ENCODE measurements at regions not wholly inside any gene's neighbourhood (a gene's known extent, or its start where the extent isn't known, plus 50 kb on each side); places are given as distances from the start of the nearest gene placed in this dataset.

- intact Hi-C loops (cut with DNase I) = no loop called here
- no peak for DNase-seq (ENCODE audit: low spot score)
Observed at GRCh38 chr2:150045601-150046000, 441.9 kb downstream of the RND3 start.

GRCh38 chr2:150043172-150043500 is 444.3 kb downstream of the RND3 start:
- no peak for DNase-seq (ENCODE audit: low spot score)
- intact Hi-C loops (cut with DNase I) = no loop called here

GRCh38 chr2:150042500-150043171 is 444.8 kb downstream of the RND3 start:
- intact Hi-C loops (cut with DNase I) = no loop called here
- no peak for DNase-seq (ENCODE audit: low spot score)

- intact Hi-C loops (cut with DNase I) = no loop called here
Observed at GRCh38 chr2:150041722-150042425, 445.6 kb downstream of the RND3 start.

GRCh38 chr2:150036622-150037021 is 449.0 kb upstream of the MMADHC start:
- intact Hi-C loops (cut with DNase I) = no loop called here
- DNase-seq (ENCODE audit: low spot score) = no peak

More at GRCh38 chr2:150041722-150042425, 445.6 kb downstream of the RND3 start:
- DNase-seq (ENCODE audit: low spot score) = no peak

- intact Hi-C loops (cut with DNase I) = no loop called here
- no peak for DNase-seq (ENCODE audit: low spot score)
Observed at GRCh38 chr2:150034665-150035064, 447.1 kb upstream of the MMADHC start.

- no peak for DNase-seq (ENCODE audit: low spot score)
- intact Hi-C loops (cut with DNase I) = no loop called here
Observed at GRCh38 chr2:150030436-150031190, 443.0 kb upstream of the MMADHC start.

GRCh38 chr2:150028322-150028721 is 440.7 kb upstream of the MMADHC start:
- no peak for DNase-seq (ENCODE audit: low spot score)
- intact Hi-C loops (cut with DNase I) = no loop called here

GRCh38 chr2:150027164-150027563 is 439.6 kb upstream of the MMADHC start:
- intact Hi-C loops (cut with DNase I) = no loop called here
- DNase-seq (ENCODE audit: low spot score) = no peak

GRCh38 chr2:150023663-150024062 is 436.1 kb upstream of the MMADHC start:
- intact Hi-C loops (cut with DNase I) = no loop called here
- no peak for DNase-seq (ENCODE audit: low spot score)

GRCh38 chr2:150023044-150023443 is 435.5 kb upstream of the MMADHC start:
- DNase-seq (ENCODE audit: low spot score) = no peak
- intact Hi-C loops (cut with DNase I) = no loop called here

- intact Hi-C loops (cut with DNase I) = no loop called here
- no peak for DNase-seq (ENCODE audit: low spot score)
Observed at GRCh38 chr2:150020937-150021673, 433.5 kb upstream of the MMADHC start.

GRCh38 chr2:150020221-150020620 is 432.6 kb upstream of the MMADHC start:
- intact Hi-C loops (cut with DNase I) = no loop called here
- DNase-seq (ENCODE audit: low spot score) = no peak

GRCh38 chr2:150019063-150019462 is 431.5 kb upstream of the MMADHC start:
- intact Hi-C loops (cut with DNase I) = no loop called here
- no peak for DNase-seq (ENCODE audit: low spot score)

GRCh38 chr2:150012986-150013385 is 425.4 kb upstream of the MMADHC start:
- intact Hi-C loops (cut with DNase I) = no loop called here
- DNase-seq (ENCODE audit: low spot score) = no peak

GRCh38 chr2:150011161-150011730 is 423.7 kb upstream of the MMADHC start:
- intact Hi-C loops (cut with DNase I) = no loop called here

GRCh38 chr2:150008901-150009300 is 421.3 kb upstream of the MMADHC start:
- no peak for DNase-seq (ENCODE audit: low spot score)
- intact Hi-C loops (cut with DNase I) = no loop called here

More at GRCh38 chr2:150011161-150011730, 423.7 kb upstream of the MMADHC start:
- DNase-seq (ENCODE audit: low spot score) = no peak

GRCh38 chr2:150007815-150008430 is 420.3 kb upstream of the MMADHC start:
- DNase-seq (ENCODE audit: low spot score) = no peak
- intact Hi-C loops (cut with DNase I) = no loop called here

- DNase-seq (ENCODE audit: low spot score) = no peak
- intact Hi-C loops (cut with DNase I) = no loop called here
Observed at GRCh38 chr2:150006591-150006990, 419.0 kb upstream of the MMADHC start.
